ENCODE measurements at regions not wholly inside any gene's neighbourhood (a gene's known extent, or its start where the extent isn't known, plus 50 kb on each side); places are given as distances from the start of the nearest gene placed in this dataset.

- TF ChIP-seq, protein P1, sequence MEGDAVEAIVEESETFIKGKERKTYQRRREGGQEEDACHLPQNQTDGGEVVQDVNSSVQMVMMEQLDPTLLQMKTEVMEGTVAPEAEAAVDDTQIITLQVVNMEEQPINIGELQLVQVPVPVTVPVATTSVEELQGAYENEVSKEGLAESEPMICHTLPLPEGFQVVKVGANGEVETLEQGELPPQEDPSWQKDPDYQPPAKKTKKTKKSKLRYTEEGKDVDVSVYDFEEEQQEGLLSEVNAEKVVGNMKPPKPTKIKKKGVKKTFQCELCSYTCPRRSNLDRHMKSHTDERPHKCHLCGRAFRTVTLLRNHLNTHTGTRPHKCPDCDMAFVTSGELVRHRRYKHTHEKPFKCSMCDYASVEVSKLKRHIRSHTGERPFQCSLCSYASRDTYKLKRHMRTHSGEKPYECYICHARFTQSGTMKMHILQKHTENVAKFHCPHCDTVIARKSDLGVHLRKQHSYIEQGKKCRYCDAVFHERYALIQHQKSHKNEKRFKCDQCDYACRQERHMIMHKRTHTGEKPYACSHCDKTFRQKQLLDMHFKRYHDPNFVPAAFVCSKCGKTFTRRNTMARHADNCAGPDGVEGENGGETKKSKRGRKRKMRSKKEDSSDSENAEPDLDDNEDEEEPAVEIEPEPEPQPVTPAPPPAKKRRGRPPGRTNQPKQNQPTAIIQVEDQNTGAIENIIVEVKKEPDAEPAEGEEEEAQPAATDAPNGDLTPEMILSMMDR (conservative IDR thresholded peaks at IDR 0.05; ENCODE audit: low read length): no peak
- no peak overlapping the region for H3K4me3 ChIP-seq (ENCODE audit: low read length)
- no peak for DNase-seq (ENCODE audit: low read depth)
Measured at GRCh38 chr3:145639003-145639606, 521.9 kb downstream of the PLOD2 start.

DNA sequence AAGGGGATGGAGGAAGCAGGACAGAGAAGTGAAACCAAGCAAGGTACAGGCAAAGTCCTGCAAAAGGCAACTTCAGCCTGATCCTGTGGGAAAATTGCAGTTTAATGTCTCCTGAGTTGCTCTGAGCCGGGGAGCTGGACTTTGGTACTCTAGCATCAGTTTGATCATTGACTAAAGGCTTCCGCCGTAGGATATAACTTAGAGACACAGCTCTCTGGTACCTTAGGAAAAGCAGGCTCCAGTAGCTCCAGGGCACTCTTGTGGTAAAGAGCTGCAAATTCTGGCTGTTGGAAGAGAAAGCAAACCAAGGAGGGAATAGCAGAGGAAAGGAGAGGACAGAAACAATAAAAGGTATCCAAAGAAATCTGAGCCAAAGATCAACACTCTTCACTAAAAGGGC, 521.1 kb downstream of the PLOD2 start:
- no peak overlapping the region for H3K4me3 ChIP-seq (ENCODE audit: low read length)
- DNase-seq (ENCODE audit: low read depth): no peak
- TF ChIP-seq, protein P1 (conservative IDR thresholded peaks at IDR 0.05; ENCODE audit: low read length): no peak

DNA sequence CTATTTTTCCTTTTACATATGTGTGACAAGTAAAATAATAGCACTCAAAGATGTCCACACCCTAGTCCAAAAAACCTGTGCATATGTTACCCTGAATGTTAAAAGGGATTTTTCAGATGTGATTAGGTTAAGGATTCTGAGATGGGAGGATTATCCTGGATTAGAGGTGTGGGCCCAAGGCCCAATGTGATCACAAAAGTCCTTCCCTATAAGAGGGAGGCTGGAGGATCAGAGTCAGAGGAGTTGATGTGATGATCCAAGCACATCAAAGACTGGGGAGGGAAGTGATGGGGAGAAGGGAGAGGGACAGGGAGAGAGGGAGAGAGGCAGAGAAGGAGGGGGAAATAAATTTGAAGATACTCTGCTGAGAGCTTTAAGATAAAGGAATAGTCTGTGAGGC, 512.6 kb downstream of the PLOD2 start:
- H3K4me3 ChIP-seq (ENCODE audit: low read length): no peak overlapping the region
- DNase-seq (ENCODE audit: low read depth): no peak
- TF ChIP-seq, protein P1 (conservative IDR thresholded peaks at IDR 0.05; ENCODE audit: low read length): no peak

- TF ChIP-seq, protein P1 (conservative IDR thresholded peaks at IDR 0.05; ENCODE audit: low read length): no peak
- no peak for DNase-seq (ENCODE audit: low read depth)
Measured at GRCh38 chr3:145649368-145649887, 511.6 kb downstream of the PLOD2 start.

DNA sequence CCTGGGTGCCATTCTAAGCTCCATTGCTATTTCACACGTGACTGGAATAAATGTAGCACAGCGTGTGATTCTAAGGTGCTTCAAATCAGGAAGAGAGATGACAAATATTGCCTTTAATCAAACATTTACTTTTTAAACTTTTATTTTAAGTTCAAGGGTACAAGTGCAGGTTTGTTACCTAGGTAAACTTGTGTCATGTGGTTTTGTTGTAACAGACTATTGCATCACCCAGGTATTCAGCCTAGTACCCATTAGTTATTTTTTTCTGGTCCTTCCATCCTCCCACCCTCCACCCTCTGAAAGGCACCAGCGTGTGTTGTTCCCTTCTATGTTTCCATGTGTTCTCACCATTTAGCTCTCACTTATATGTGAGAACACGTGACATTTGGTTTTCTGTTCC, 510.8 kb downstream of the PLOD2 start:
- H3K4me3 ChIP-seq (ENCODE audit: low read length): no peak overlapping the region
- no peak for DNase-seq (ENCODE audit: low read depth)
- TF ChIP-seq, protein P1 (conservative IDR thresholded peaks at IDR 0.05; ENCODE audit: low read length): no peak

More at GRCh38 chr3:145649368-145649887, 511.6 kb downstream of the PLOD2 start:
- H3K4me3 ChIP-seq (ENCODE audit: low read length): no peak overlapping the region

- no peak for DNase-seq (ENCODE audit: low read depth)
- no peak overlapping the region for H3K4me3 ChIP-seq (ENCODE audit: low read length)
- TF ChIP-seq, protein P1 (conservative IDR thresholded peaks at IDR 0.05; ENCODE audit: low read length): no peak
Measured at GRCh38 chr3:145671121-145671520, 489.9 kb downstream of the PLOD2 start.

GRCh38 chr3:145673838-145674237, 487.1 kb downstream of the PLOD2 start:
- H3K4me3 ChIP-seq (ENCODE audit: low read length): no peak overlapping the region
- DNase-seq (ENCODE audit: low read depth): no peak
- TF ChIP-seq, protein P1 (conservative IDR thresholded peaks at IDR 0.05; ENCODE audit: low read length): no peak
